PFSK-1 (cell line): ENCODE measurements at regions not wholly inside any gene's neighbourhood (a gene's known extent, or its start where the extent isn't known, plus 50 kb on each side); places are given as distances from the start of the nearest gene placed in this dataset.

Experiments used
- FOXP2 ChIP-seq: optimal IDR thresholded peaks from 2 replicates; pipeline ENCODE3; 2011; ENCODE audit warnings: borderline replicate concordance, control low read depth, inconsistent platforms; ENCODE audit not compliant: insufficient read depth; ENCODE audit errors: extremely low read length, extremely low read depth
- POLR2AphosphoS5 ChIP-seq: IDR thresholded peaks from 2 replicates; pipeline ENCODE4 v1.6.1; 2012; ENCODE audit warnings: low read depth, mild to moderate bottlenecking, control low read depth, low read length, moderate library complexity
- SIN3A ChIP-seq: IDR thresholded peaks from 2 replicates; pipeline ENCODE4 v1.6.1; 2012; ENCODE audit warnings: mild to moderate bottlenecking, low read length, moderate library complexity, borderline replicate concordance; ENCODE audit not compliant: insufficient read depth
- TAF1 ChIP-seq: IDR thresholded peaks from 2 replicates; pipeline ENCODE4 v1.6.1; 2012; ENCODE audit warnings: low read length, control low read depth, borderline replicate concordance; ENCODE audit not compliant: insufficient read depth
- TF ChIP-seq, protein P1 (sequence below), 2 experiments: IDR thresholded peaks; 2 replicates each; pipeline versions ENCODE4 v1.6.1 to v1.8.0; 2011 to 2012; ENCODE audit warnings: low read depth in 2 of 2, low read length in 2 of 2, control low read depth in 1 of 2, inconsistent platforms in 1 of 2, mild to moderate bottlenecking in 1 of 2, moderate library complexity in 1 of 2; ENCODE audit not compliant: insufficient read depth in 1 of 2

DNA sequence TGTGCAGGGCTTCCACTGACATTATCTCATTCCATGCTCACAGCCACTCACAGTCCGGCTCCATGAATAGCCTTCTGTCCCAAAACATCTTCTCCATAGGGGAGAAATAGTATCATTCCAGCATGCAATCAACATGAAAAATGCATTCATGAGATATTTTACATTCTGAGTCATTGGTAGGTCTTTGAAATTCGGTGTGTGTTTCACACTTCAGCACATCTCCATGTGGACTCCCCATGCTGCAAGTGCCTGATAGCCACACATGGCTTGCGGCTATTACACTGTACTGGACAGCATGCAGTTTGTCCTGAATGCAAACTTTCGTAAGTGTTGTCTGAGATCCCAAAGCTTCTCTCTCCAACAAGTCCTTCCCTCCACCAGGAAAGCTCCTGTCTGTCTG lies 449.3 kb downstream of the MED13L start:
- TF ChIP-seq FOXP2: no peak
- TF ChIP-seq TAF1: no peak
- TF ChIP-seq POLR2AphosphoS5: no peak
- TF ChIP-seq, protein P1, sequence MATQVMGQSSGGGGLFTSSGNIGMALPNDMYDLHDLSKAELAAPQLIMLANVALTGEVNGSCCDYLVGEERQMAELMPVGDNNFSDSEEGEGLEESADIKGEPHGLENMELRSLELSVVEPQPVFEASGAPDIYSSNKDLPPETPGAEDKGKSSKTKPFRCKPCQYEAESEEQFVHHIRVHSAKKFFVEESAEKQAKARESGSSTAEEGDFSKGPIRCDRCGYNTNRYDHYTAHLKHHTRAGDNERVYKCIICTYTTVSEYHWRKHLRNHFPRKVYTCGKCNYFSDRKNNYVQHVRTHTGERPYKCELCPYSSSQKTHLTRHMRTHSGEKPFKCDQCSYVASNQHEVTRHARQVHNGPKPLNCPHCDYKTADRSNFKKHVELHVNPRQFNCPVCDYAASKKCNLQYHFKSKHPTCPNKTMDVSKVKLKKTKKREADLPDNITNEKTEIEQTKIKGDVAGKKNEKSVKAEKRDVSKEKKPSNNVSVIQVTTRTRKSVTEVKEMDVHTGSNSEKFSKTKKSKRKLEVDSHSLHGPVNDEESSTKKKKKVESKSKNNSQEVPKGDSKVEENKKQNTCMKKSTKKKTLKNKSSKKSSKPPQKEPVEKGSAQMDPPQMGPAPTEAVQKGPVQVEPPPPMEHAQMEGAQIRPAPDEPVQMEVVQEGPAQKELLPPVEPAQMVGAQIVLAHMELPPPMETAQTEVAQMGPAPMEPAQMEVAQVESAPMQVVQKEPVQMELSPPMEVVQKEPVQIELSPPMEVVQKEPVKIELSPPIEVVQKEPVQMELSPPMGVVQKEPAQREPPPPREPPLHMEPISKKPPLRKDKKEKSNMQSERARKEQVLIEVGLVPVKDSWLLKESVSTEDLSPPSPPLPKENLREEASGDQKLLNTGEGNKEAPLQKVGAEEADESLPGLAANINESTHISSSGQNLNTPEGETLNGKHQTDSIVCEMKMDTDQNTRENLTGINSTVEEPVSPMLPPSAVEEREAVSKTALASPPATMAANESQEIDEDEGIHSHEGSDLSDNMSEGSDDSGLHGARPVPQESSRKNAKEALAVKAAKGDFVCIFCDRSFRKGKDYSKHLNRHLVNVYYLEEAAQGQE (IDR thresholded peaks at IDR 0.05; ENCODE audit: insufficient read depth in 1 of 2, low read depth in 2 of 2, low read length in 2 of 2): no peak
- TF ChIP-seq SIN3A: no peak

DNA sequence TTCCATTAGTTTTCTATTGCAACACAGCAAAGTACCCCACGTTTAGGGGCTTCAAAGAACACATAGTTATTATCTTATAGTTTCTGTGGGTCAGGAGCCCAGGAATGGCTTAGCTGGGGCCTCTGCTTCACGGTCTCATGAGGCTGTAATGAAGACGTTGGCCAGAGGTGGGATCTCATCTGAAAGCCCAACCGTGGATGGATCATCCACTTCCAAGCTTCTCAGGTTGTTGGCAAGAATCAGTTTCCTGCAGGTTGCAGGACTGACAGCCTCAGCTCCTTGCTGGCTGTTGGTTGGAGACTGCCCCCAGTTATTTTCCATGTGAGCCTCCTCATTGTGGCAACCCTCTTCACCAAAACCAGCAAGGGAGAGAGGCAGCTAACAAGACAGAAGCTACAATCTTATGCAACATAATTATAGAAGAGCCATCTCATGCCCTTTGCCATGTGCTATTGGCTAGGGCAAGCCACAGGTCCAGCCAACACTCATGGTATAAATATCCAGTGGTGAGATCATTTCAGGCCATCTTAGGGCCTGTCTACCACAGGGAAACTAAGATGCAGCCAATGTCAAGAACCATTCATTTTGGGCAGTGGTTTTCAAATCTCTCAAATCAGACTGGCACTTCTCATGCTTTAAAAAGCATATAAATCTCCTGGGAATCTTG lies 452.4 kb downstream of the MED13L start:
- TF ChIP-seq TAF1 (no peak), FOXP2 (no peak), POLR2AphosphoS5 (no peak), SIN3A (no peak)
- TF ChIP-seq, protein P1 (IDR thresholded peaks at IDR 0.05; ENCODE audit: insufficient read depth in 1 of 2, low read depth in 2 of 2, low read length in 2 of 2): no peak

DNA sequence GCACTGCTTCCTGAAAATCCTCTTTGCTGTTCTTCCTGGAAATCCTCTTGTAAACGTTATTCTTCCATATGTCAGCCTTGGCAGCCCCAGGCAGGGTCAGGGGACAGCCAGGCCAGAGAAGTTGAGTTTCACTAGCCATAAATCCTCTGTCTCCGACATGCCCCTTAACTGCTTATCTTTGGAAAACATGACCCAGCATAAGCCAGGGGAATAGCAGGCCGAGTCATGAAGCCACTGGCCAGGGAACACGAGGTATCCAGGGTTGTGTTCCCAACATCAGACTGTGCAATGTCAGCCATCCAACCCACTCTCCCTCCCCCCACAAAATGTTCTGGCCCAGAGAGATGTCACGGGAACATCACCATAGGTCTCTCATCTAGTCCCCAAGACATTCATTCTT lies 453.9 kb downstream of the MED13L start:
- no peak for TF ChIP-seq POLR2AphosphoS5
- no peak for TF ChIP-seq TAF1
- no peak for TF ChIP-seq FOXP2
- TF ChIP-seq, protein P1 (IDR thresholded peaks at IDR 0.05; ENCODE audit: insufficient read depth in 1 of 2, low read depth in 2 of 2, low read length in 2 of 2): no peak
- no peak for TF ChIP-seq SIN3A

DNA sequence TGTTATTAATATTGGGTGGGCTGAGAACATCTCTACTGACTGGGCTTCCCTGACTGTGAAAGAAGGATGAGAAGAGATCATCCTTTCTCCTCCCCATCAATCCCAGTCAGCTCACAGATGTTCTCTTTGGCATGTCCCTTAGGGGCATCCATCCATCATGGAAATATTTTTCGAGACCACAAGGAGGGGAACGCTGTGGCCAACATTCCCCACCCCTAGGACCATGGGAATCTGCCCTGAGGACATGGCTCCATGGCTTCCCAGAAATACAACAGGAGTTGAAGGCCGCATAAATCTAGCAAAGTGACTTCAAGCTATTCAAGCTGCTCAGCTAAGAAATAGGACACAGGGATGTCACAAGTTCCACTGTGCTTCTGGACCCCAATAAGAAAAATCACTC lies 456.8 kb downstream of the MED13L start:
- TF ChIP-seq FOXP2: no peak
- no peak for TF ChIP-seq POLR2AphosphoS5
- TF ChIP-seq TAF1: no peak
- TF ChIP-seq, protein P1 (IDR thresholded peaks at IDR 0.05; ENCODE audit: insufficient read depth in 1 of 2, low read depth in 2 of 2, low read length in 2 of 2): no peak
- TF ChIP-seq SIN3A: no peak
